Suprapubic skin (tissue), 4 donors: ENCODE measurements at regions not wholly inside any gene's neighbourhood (a gene's known extent, or its start where the extent isn't known, plus 50 kb on each side); places are given as distances from the start of the nearest gene placed in this dataset.

Experiments
- DNase-seq, 2 donors: peaks; one replicate each; pipeline ENCODE4 v3.0.0-alpha.2; 2019; ENCODE audit warnings: low spot score in 2 of 2
- H3K27ac ChIP-seq: fragments of 200-600 bp; sonication (generic); one replicate; pipeline ENCODE4 v1.5.1; 2019
- H3K27me3 ChIP-seq: fragments of 200-600 bp; sonication (generic); one replicate; pipeline ENCODE4 v1.5.1; 2019
- H3K36me3 ChIP-seq: fragments of 200-600 bp; sonication (generic); one replicate; pipeline ENCODE4 v1.5.1; 2019
- H3K4me1 ChIP-seq: fragments of 200-600 bp; sonication (generic); one replicate; pipeline ENCODE4 v1.5.1; 2019
- H3K4me3 ChIP-seq: fragments of 200-600 bp; sonication (generic); one replicate; pipeline ENCODE4 v1.5.1; 2019; ENCODE audit warnings: mild to moderate bottlenecking
- H3K9me3 ChIP-seq: fragments of 200-600 bp; sonication (generic); one replicate; pipeline ENCODE4 v1.5.1; 2019
- EP300 ChIP-seq: sonication (generic); formaldehyde crosslinking; IDR thresholded peaks from one replicate; pipeline ENCODE4 v1.6.1; 2017; ENCODE audit warnings: antibody characterized with exemption
- POLR2A ChIP-seq, 2 donors: fragments of 450-650 bp; IDR thresholded peaks; one replicate each; pipeline ENCODE4 v1.6.1; 2017; ENCODE audit warnings: antibody characterized with exemption in 2 of 2, mild to moderate bottlenecking in 2 of 2, moderate library complexity in 2 of 2
- POLR2AphosphoS5 ChIP-seq, 3 donors: sonication (generic); formaldehyde crosslinking; IDR thresholded peaks; one replicate each; pipeline ENCODE4 v1.6.1; 2017; ENCODE audit warnings: antibody characterized with exemption in 3 of 3
- WGBS: methylation state at CpG from one replicate; pipeline ENCODE4 v1.1.5; 2018; 5-methylcytosine and 5-hydroxymethylcytosine counted together
- TF ChIP-seq, protein P1 (sequence below), 2 donors: fragments of 200-600 bp in 1 of 2; fragments of 450-650 bp in 1 of 2; sonication (generic) in 1 of 2; IDR thresholded peaks; one replicate each; pipeline ENCODE4 v1.5.1; 2016 to 2019; ENCODE audit warnings: antibody characterized with exemption in 2 of 2, mild to moderate bottlenecking in 1 of 2, moderate library complexity in 1 of 2

- no peaks in the 10 kb centered on the region for H3K4me1 ChIP-seq
- H3K27me3 ChIP-seq, result no peaks in the 10 kb centered on the region
- no peak for TF ChIP-seq POLR2AphosphoS5 (IDR thresholded peaks at IDR 0.05)
- H3K36me3 ChIP-seq, result no peaks in the 10 kb centered on the region
- 87% methylated on average over 1 of the region's 1 CpG for WGBS
- H3K9me3 ChIP-seq, result no peaks in the 10 kb centered on the region
- no peak overlapping the region for H3K4me3 ChIP-seq
- no peak for DNase-seq
- H3K27ac ChIP-seq, result no peak overlapping the region
Measured at GRCh38 chr5:127203818-127204217, 86.8 kb upstream of the MEGF10 start.

DNA sequence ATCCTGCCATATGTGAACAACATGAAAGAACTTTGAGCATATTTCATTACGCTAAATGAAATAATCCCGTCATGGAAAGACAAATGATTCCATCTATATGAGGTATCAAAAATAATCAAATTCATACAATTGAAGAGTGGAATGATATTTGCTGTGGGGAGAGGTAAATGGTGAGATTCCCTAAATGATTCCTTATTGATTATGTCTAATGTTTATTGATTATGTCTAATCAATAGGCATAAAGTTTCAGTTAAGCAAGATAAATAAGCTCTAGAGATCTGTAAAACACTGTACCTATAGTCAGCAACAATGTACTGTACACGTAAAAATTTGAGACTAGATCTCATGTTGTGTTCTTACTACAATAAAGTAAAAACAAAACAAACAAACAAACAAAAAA, 85.4 kb upstream of the MEGF10 start:
- no peak overlapping the region for H3K27ac ChIP-seq
- no peaks in the 10 kb centered on the region for H3K36me3 ChIP-seq
- H3K4me1 ChIP-seq, result no peaks in the 10 kb centered on the region
- TF ChIP-seq POLR2A (IDR thresholded peaks at IDR 0.05) (no peak), EP300 (no peak), POLR2AphosphoS5 (IDR thresholded peaks at IDR 0.05) (no peak)
- TF ChIP-seq, protein P1, sequence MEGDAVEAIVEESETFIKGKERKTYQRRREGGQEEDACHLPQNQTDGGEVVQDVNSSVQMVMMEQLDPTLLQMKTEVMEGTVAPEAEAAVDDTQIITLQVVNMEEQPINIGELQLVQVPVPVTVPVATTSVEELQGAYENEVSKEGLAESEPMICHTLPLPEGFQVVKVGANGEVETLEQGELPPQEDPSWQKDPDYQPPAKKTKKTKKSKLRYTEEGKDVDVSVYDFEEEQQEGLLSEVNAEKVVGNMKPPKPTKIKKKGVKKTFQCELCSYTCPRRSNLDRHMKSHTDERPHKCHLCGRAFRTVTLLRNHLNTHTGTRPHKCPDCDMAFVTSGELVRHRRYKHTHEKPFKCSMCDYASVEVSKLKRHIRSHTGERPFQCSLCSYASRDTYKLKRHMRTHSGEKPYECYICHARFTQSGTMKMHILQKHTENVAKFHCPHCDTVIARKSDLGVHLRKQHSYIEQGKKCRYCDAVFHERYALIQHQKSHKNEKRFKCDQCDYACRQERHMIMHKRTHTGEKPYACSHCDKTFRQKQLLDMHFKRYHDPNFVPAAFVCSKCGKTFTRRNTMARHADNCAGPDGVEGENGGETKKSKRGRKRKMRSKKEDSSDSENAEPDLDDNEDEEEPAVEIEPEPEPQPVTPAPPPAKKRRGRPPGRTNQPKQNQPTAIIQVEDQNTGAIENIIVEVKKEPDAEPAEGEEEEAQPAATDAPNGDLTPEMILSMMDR (IDR thresholded peaks at IDR 0.05), result no peak
- H3K4me3 ChIP-seq, result no peak overlapping the region
- DNase-seq, result no peak
- WGBS, result 75% methylated on average over 3 of the region's 3 CpGs
- no peaks in the 10 kb centered on the region for H3K27me3 ChIP-seq
- H3K9me3 ChIP-seq, result no peaks in the 10 kb centered on the region

GRCh38 chr5:127206320-127207113, 84.1 kb upstream of the MEGF10 start:
- H3K36me3 ChIP-seq, result no peaks in the 10 kb centered on the region
- no peaks in the 10 kb centered on the region for H3K27me3 ChIP-seq
- no peak overlapping the region for H3K27ac ChIP-seq
- no peak overlapping the region for H3K4me3 ChIP-seq
- no peak for DNase-seq
- no peaks in the 10 kb centered on the region for H3K4me1 ChIP-seq
- TF ChIP-seq, protein P1 (IDR thresholded peaks at IDR 0.05), result no peak
- TF ChIP-seq POLR2AphosphoS5 (IDR thresholded peaks at IDR 0.05), result no peak
- no peak for TF ChIP-seq EP300
- TF ChIP-seq POLR2A (IDR thresholded peaks at IDR 0.05), result no peak
- no peaks in the 10 kb centered on the region for H3K9me3 ChIP-seq
- WGBS, result 66% methylated on average over 4 of the region's 4 CpGs

DNA sequence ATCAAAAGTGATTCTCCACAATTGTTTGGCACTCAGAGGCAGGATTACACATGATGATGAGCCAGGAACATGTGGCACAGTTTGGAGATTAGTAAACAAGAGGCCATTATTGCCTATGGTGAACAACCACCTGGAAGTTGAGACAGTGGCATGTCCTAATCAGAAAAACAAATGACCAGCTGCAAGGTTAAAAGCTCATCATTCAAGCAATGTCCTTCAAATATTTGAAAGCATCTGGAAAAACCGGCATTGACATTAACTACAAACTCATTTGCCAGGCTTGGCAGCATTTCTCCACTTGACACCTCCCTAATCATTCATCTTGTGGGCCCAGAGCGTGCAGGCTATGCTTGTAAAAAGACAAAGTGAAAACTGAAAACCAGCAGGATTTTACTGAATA, 80.6 kb upstream of the MEGF10 start:
- Histone ChIP-seq H3K4me3 (no peak overlapping the region), H3K4me1 (no peaks in the 10 kb centered on the region), H3K27me3 (no peaks in the 10 kb centered on the region), H3K36me3 (no peaks in the 10 kb centered on the region), H3K9me3 (no peaks in the 10 kb centered on the region), H3K27ac (no peak overlapping the region)
- WGBS, result 34% methylated on average over 2 of the region's 2 CpGs
- DNase-seq, result no peak
- TF ChIP-seq POLR2AphosphoS5 (IDR thresholded peaks at IDR 0.05) (no peak), POLR2A (IDR thresholded peaks at IDR 0.05) (no peak), EP300 (no peak)
- TF ChIP-seq, protein P1 (IDR thresholded peaks at IDR 0.05), result no peak

DNA sequence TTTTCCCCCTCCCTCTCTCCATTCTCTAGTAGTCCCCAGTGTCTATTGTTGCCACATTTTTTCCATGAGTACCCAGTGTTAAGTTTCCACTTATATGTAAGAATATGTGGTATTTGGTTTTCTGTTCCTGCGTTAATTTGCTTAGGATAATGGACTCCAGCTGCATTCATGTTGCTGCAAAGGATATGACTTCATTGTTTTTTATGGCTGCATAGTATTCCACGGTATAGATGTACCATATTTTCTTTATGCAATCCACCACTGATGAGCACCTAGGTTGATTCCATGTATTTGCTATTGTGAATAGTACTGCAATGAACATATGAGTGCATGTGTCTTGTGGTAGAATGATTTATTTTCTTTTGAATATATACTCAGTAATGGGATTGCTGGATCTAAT, 77.4 kb upstream of the MEGF10 start:
- Histone ChIP-seq H3K36me3 (no peaks in the 10 kb centered on the region), H3K27me3 (no peaks in the 10 kb centered on the region), H3K4me1 (no peaks in the 10 kb centered on the region), H3K4me3 (no peak overlapping the region), H3K27ac (no peak overlapping the region), H3K9me3 (no peaks in the 10 kb centered on the region)
- DNase-seq, result no peak
- WGBS, result 94% methylated on average over 2 of the region's 2 CpGs
- TF ChIP-seq POLR2AphosphoS5 (IDR thresholded peaks at IDR 0.05) (no peak), EP300 (no peak), POLR2A (IDR thresholded peaks at IDR 0.05) (no peak)
- TF ChIP-seq, protein P1 (IDR thresholded peaks at IDR 0.05), result no peak
